Fibroblast of lung (primary cell): ENCODE measurements at regions not wholly inside any gene's neighbourhood (a gene's known extent, or its start where the extent isn't known, plus 50 kb on each side); places are given as distances from the start of the nearest gene placed in this dataset.

ENCODE experiments used
- DNase-seq, 2 donors: peaks; one replicate each; pipeline versions ENCODE4 v3.0.0 to v3.0.0-alpha.2; 2010; ENCODE audit warnings: low read depth in 2 of 2
- H2AFZ ChIP-seq: 2 replicates; pipeline ENCODE4 v1.5.1; 2012; ENCODE audit warnings: low read length, control low read depth, inconsistent platforms
- H3K27ac ChIP-seq: 2 replicates; pipeline ENCODE4 v1.5.1; 2011; ENCODE audit warnings: low read length, control low read depth; ENCODE audit not compliant: insufficient read depth
- H3K27me3 ChIP-seq: 2 replicates; pipeline ENCODE4 v1.5.1; 2011; ENCODE audit warnings: mild to moderate bottlenecking, low read length; ENCODE audit not compliant: control insufficient read depth, insufficient read depth
- H3K36me3 ChIP-seq: 2 replicates; pipeline ENCODE4 v1.5.1; 2011; ENCODE audit warnings: low read length; ENCODE audit not compliant: control insufficient read depth, insufficient read depth
- H3K4me1 ChIP-seq: 2 replicates; pipeline ENCODE4 v1.5.1; 2011; ENCODE audit warnings: low read length; ENCODE audit not compliant: control insufficient read depth, insufficient read depth; ENCODE audit errors: extremely low read depth
- H3K4me2 ChIP-seq: 2 replicates; pipeline ENCODE4 v1.5.1; 2011; ENCODE audit warnings: low read length, control low read depth; ENCODE audit not compliant: insufficient read depth; ENCODE audit errors: extremely low read depth
- H3K4me3 ChIP-seq, 4 experiments: fragments of 200-600 bp in 1 of 4; sonication (generic) in 1 of 4; replicated peaks in 1 of 4; 2 replicates each; pipeline ENCODE4 v1.5.1; 2011 to 2016; ENCODE audit warnings: low read length in 4 of 4, low read depth in 3 of 4, mild to moderate bottlenecking in 3 of 4, control low read depth in 2 of 4, inconsistent platforms in 1 of 4, mixed read lengths in 1 of 4; ENCODE audit not compliant: insufficient read depth in 1 of 4; ENCODE audit errors: control extremely low read depth in 1 of 4
- H3K79me2 ChIP-seq: 2 replicates; pipeline ENCODE4 v1.5.1; 2012; ENCODE audit warnings: mild to moderate bottlenecking, low read length, inconsistent platforms; ENCODE audit not compliant: control insufficient read depth, insufficient read depth
- H3K9ac ChIP-seq: 2 replicates; pipeline ENCODE4 v1.5.1; 2011; ENCODE audit warnings: mild to moderate bottlenecking, low read length, control low read depth; ENCODE audit not compliant: insufficient read depth
- H3K9me3 ChIP-seq: 2 replicates; pipeline ENCODE4 v1.5.1; 2012; ENCODE audit warnings: low read depth, low read length; ENCODE audit not compliant: control insufficient read depth, insufficient read depth
- H4K20me1 ChIP-seq: 2 replicates; pipeline ENCODE4 v1.5.1; 2011; ENCODE audit warnings: low read length; ENCODE audit not compliant: control insufficient read depth, insufficient read depth; ENCODE audit errors: extremely low read depth
- CTCF ChIP-seq, 2 donors: IDR thresholded peaks in 1 of 2; conservative IDR thresholded peaks in 1 of 2; 1 replicate in 1 of 2; 2 replicates in 1 of 2; pipeline ENCODE4 v1.5.1; 2011 to 2012; ENCODE audit warnings: low read length in 2 of 2, control low read depth in 1 of 2, inconsistent platforms in 1 of 2, low read depth in 1 of 2, mild to moderate bottlenecking in 1 of 2
- EZH2 ChIP-seq: IDR thresholded peaks from 2 replicates; pipeline ENCODE4 v1.5.1; 2012; ENCODE audit warnings: low read length, control low read depth, mild to moderate bottlenecking; ENCODE audit errors: missing control alignments

GRCh38 chr3:104137116-104137515, 1229.6 kb upstream of the ALCAM start:
- Histone ChIP-seq H3K9me3 (no peaks in the 10 kb centered on the region), H3K36me3 (no peaks in the 10 kb centered on the region), H3K9ac (no peak overlapping the region), H2AFZ (no peak overlapping the region), H3K27me3 (no peaks in the 10 kb centered on the region), H3K79me2 (no peaks in the 10 kb centered on the region), H3K4me1 (no peaks in the 10 kb centered on the region), H3K4me2 (no peak overlapping the region), H3K27ac (no peak overlapping the region), H4K20me1 (no peaks in the 10 kb centered on the region), H3K4me3 (no peak overlapping the region)
- no peak for TF ChIP-seq EZH2
- no peak for TF ChIP-seq CTCF (conservative IDR thresholded peaks at IDR 0.05 in 1 of 2, IDR thresholded peaks at IDR 0.05 in 1 of 2; ENCODE audit: low read depth in 1 of 2, low read length in 2 of 2)
- peak in 1 of 2 donors; percentile 14 for DNase-seq

GRCh38 chr3:104145164-104145563, 1221.5 kb upstream of the ALCAM start:
- H4K20me1 ChIP-seq: no peaks in the 10 kb centered on the region
- no peaks in the 10 kb centered on the region for H3K36me3 ChIP-seq
- H3K27me3 ChIP-seq: no peaks in the 10 kb centered on the region
- peak in 1 of 2 donors; percentile 3 for DNase-seq
- H3K79me2 ChIP-seq: no peaks in the 10 kb centered on the region
- TF ChIP-seq EZH2 (no peak), CTCF (conservative IDR thresholded peaks at IDR 0.05 in 1 of 2, IDR thresholded peaks at IDR 0.05 in 1 of 2; ENCODE audit: low read depth in 1 of 2, low read length in 2 of 2) (no peak)
- H3K4me1 ChIP-seq: no peaks in the 10 kb centered on the region
- no peak overlapping the region for H2AFZ ChIP-seq
- H3K9ac ChIP-seq: no peak overlapping the region
- H3K27ac ChIP-seq: no peak overlapping the region
- H3K4me3 ChIP-seq: no peak overlapping the region
- no peak overlapping the region for H3K4me2 ChIP-seq
- no peaks in the 10 kb centered on the region for H3K9me3 ChIP-seq

GRCh38 chr3:104149154-104149553, 1217.6 kb upstream of the ALCAM start:
- Histone ChIP-seq H3K27ac (no peak overlapping the region), H3K27me3 (no peaks in the 10 kb centered on the region), H3K9ac (no peak overlapping the region), H3K4me2 (no peak overlapping the region), H2AFZ (no peak overlapping the region), H3K79me2 (no peaks in the 10 kb centered on the region), H3K4me1 (no peaks in the 10 kb centered on the region), H4K20me1 (no peaks in the 10 kb centered on the region), H3K36me3 (no peaks in the 10 kb centered on the region), H3K9me3 (no peaks in the 10 kb centered on the region), H3K4me3 (no peak overlapping the region)
- no peak for DNase-seq
- TF ChIP-seq EZH2: no peak
- no peak for TF ChIP-seq CTCF (conservative IDR thresholded peaks at IDR 0.05 in 1 of 2, IDR thresholded peaks at IDR 0.05 in 1 of 2; ENCODE audit: low read depth in 1 of 2, low read length in 2 of 2)
